B cell (primary cell): ENCODE measurements at regions not wholly inside any gene's neighbourhood (a gene's known extent, or its start where the extent isn't known, plus 50 kb on each side); places are given as distances from the start of the nearest gene placed in this dataset.

ENCODE experiments used
- ATAC-seq: fragments of 200-7000 bp; cut with Tn5 transposase; one replicate; pipeline ENCODE4 v1.10.0; 2021; ENCODE audit warnings: low read depth, mild to moderate bottlenecking, moderate number of reproducible peaks, moderate library complexity
- CTCF ChIA-PET: fragments of 350-600 bp; sonication (Branson Sonifier 250); formaldehyde crosslinking; loops from one replicate; lab custom pipeline; 2021; ENCODE audit warnings: antibody characterized with exemption, inconsistent platforms; lab: Charles Lee
- POLR2A ChIA-PET: fragments of 350-600 bp; sonication (Branson Sonifier 250); formaldehyde crosslinking; loops from one replicate; lab custom pipeline; 2021; ENCODE audit warnings: antibody characterized with exemption; lab: Charles Lee
- DNase-seq: peaks from one replicate; pipeline ENCODE4 v3.0.0; 2013
- H2AFZ ChIP-seq: 2 replicates; pipeline ENCODE4 v1.6.1; 2012; ENCODE audit warnings: mild to moderate bottlenecking, low read depth, low read length; ENCODE audit not compliant: insufficient read depth, poor library complexity, severe bottlenecking
- H3K27ac ChIP-seq, 2 donors: 1 replicate in 1 of 2; 2 replicates in 1 of 2; pipeline ENCODE4 v1.5.1; 2012 to 2013; ENCODE audit warnings: low read length in 2 of 2, mild to moderate bottlenecking in 2 of 2, moderate library complexity in 1 of 2
- H3K27me3 ChIP-seq, 4 experiments: fragments of 200-600 bp in 1 of 4; sonication (generic) in 1 of 4; replicated peaks in 1 of 4; 1 replicate in 2 of 4; 2 replicates in 2 of 4; pipeline versions ENCODE4 v1.6.1 to v1.7.0; 2013 to 2016; ENCODE audit warnings: low read length in 3 of 4, mild to moderate bottlenecking in 2 of 4, mixed read lengths in 1 of 4, moderate library complexity in 1 of 4; ENCODE audit not compliant: insufficient read depth in 4 of 4, control insufficient read depth in 3 of 4; ENCODE audit errors: control extremely low read depth in 1 of 4
- H3K36me3 ChIP-seq, 2 experiments: replicated peaks in 1 of 2; 1 replicate in 1 of 2; 2 replicates in 1 of 2; pipeline versions ENCODE4 v1.6.1 to v1.7.1; 2013; ENCODE audit warnings: low read length in 1 of 2; ENCODE audit not compliant: insufficient read depth in 2 of 2, control insufficient read depth in 1 of 2; ENCODE audit errors: control extremely low read depth in 1 of 2, extremely low read depth in 1 of 2
- H3K4me1 ChIP-seq, 2 donors: fragments of 200-600 bp in 1 of 2; sonication (generic) in 1 of 2; 1 replicate in 1 of 2; 2 replicates in 1 of 2; pipeline versions ENCODE4 v1.5.1 to v1.6.1; 2013 to 2017; ENCODE audit warnings: low read length in 2 of 2; ENCODE audit not compliant: control insufficient read depth in 2 of 2, insufficient read depth in 2 of 2
- H3K4me2 ChIP-seq: replicated peaks from 2 replicates; pipeline ENCODE3; 2012; ENCODE audit warnings: mild to moderate bottlenecking, low read depth, low read length; ENCODE audit not compliant: poor library complexity, severe bottlenecking
- H3K4me3 ChIP-seq, 5 experiments: fragments of 200-600 bp in 1 of 5; sonication (generic) in 1 of 5; 1 replicate in 3 of 5; 2 replicates in 2 of 5; pipeline versions ENCODE4 v1.5.1 to v1.7.0; 2011 to 2016; ENCODE audit warnings: low read length in 4 of 5, mild to moderate bottlenecking in 4 of 5, low read depth in 2 of 5, control low read depth in 1 of 5, moderate library complexity in 1 of 5; ENCODE audit not compliant: insufficient read depth in 1 of 5; ENCODE audit errors: control extremely low read depth in 1 of 5, extremely low read depth in 1 of 5
- H3K79me2 ChIP-seq: fragments of 200-600 bp; sonication (generic); one replicate; pipeline ENCODE4 v1.6.0; 2016; ENCODE audit warnings: low read length; ENCODE audit not compliant: control insufficient read depth, insufficient read depth
- H3K9ac ChIP-seq: fragments of 200-600 bp; sonication (generic); 2 replicates; pipeline ENCODE4 v1.6.1; 2017; ENCODE audit warnings: mild to moderate bottlenecking, low read length, moderate library complexity
- H3K9me3 ChIP-seq, 3 donors: one replicate each; pipeline versions ENCODE4 v1.6.1 to v1.7.1; 2013; ENCODE audit warnings: low read length in 2 of 3; ENCODE audit not compliant: control insufficient read depth in 2 of 3, insufficient read depth in 1 of 3; ENCODE audit errors: control extremely low read depth in 1 of 3
- H4K20me1 ChIP-seq: 2 replicates; pipeline ENCODE4 v1.6.0; 2012; ENCODE audit warnings: mild to moderate bottlenecking, low read length; ENCODE audit not compliant: insufficient read depth, control insufficient read depth, poor library complexity, severe bottlenecking
- H3K27ac Mint-ChIP-seq: one replicate; pipeline ENCODE4 v1.8.0; 2021; ENCODE audit warnings: mixed read lengths
- H3K27me3 Mint-ChIP-seq: one replicate; pipeline ENCODE4 v1.8.0; 2021; ENCODE audit warnings: mixed read lengths
- H3K4me1 Mint-ChIP-seq: one replicate; pipeline ENCODE4 v1.8.0; 2021; ENCODE audit warnings: mixed read lengths
- H3K4me3 Mint-ChIP-seq: one replicate; pipeline ENCODE4 v1.8.0; 2021; ENCODE audit warnings: mixed read lengths
- H3K9me3 Mint-ChIP-seq: one replicate; pipeline ENCODE4 v1.8.0; 2022; ENCODE audit warnings: mixed read lengths; ENCODE audit not compliant: insufficient read depth
- EZH2 ChIP-seq: IDR thresholded peaks from 2 replicates; pipeline ENCODE4 v1.6.1; 2012; ENCODE audit warnings: borderline replicate concordance, low read depth, mild to moderate bottlenecking, moderate library complexity, low read length; ENCODE audit not compliant: insufficient read depth, poor library complexity, severe bottlenecking
- WGBS: methylation state at CpG from one replicate; pipeline ENCODE4 v1.1.5; 2013; ENCODE audit warnings: missing lambda C conversion rate; ENCODE audit not compliant: insufficient coverage; 5-methylcytosine and 5-hydroxymethylcytosine counted together
- intact Hi-C: fragments of 100-400 bp; cut with micrococcal nuclease; formaldehyde crosslinking; loops from one replicate; pipeline ENCODE4 v1.10.0; 2022
- TF ChIP-seq, protein P1 (sequence below): fragments of 200-600 bp; IDR thresholded peaks from one replicate; pipeline ENCODE4 v1.8.0; 2022; ENCODE audit warnings: antibody characterized with exemption, mild to moderate bottlenecking

GRCh38 chr13:26983543-26984320 lies 187.9 kb downstream of the USP12 start:
- H3K79me2 ChIP-seq, result no peaks in the 10 kb centered on the region
- ATAC-seq (no peak), DNase-seq (no peak)
- no peak overlapping the region for H3K4me2 ChIP-seq
- WGBS, result 62% methylated on average over 5 of the region's 12 CpGs
- no peaks in the 10 kb centered on the region for H3K36me3 ChIP-seq
- TF ChIP-seq, protein P1, sequence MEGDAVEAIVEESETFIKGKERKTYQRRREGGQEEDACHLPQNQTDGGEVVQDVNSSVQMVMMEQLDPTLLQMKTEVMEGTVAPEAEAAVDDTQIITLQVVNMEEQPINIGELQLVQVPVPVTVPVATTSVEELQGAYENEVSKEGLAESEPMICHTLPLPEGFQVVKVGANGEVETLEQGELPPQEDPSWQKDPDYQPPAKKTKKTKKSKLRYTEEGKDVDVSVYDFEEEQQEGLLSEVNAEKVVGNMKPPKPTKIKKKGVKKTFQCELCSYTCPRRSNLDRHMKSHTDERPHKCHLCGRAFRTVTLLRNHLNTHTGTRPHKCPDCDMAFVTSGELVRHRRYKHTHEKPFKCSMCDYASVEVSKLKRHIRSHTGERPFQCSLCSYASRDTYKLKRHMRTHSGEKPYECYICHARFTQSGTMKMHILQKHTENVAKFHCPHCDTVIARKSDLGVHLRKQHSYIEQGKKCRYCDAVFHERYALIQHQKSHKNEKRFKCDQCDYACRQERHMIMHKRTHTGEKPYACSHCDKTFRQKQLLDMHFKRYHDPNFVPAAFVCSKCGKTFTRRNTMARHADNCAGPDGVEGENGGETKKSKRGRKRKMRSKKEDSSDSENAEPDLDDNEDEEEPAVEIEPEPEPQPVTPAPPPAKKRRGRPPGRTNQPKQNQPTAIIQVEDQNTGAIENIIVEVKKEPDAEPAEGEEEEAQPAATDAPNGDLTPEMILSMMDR, result no peak
- TF ChIP-seq EZH2, result no peak
- H2AFZ ChIP-seq, result peak overlapping the region; percentile 55
- H3K4me1 ChIP-seq, result peaks cover 0 to 5% of the 10 kb centered on the region in 2 donors
- no peak overlapping the region for H3K9ac ChIP-seq
- Mint-ChIP-seq H3K4me3 (no peak overlapping the region), H3K9me3 (no peaks in the 10 kb centered on the region), H3K27ac (no peak overlapping the region), H3K27me3 (peaks cover 6% of the 10 kb centered on the region), H3K4me1 (peaks cover 4% of the 10 kb centered on the region)
- no peaks in the 10 kb centered on the region for H3K9me3 ChIP-seq
- no peak overlapping the region for H3K27ac ChIP-seq
- peaks cover 0 to 10% (median 0%) of the 10 kb centered on the region in 4 experiments for H3K27me3 ChIP-seq
- H3K4me3 ChIP-seq, result no peak overlapping the region
- H4K20me1 ChIP-seq, result no peaks in the 10 kb centered on the region
- ChIA-PET CTCF (interaction anchor here (0.9 to 11.9 kb wide), 8 partner anchors 14 to 1000 kb away, joined by 3 to 323 read pairs (median 24); no protein-coding TSS in a partner anchor), POLR2A (no interaction called here)
- intact Hi-C loops, result loop anchor here (10.0 kb wide), 1 partner anchor 641 kb away; the partner anchor contains the start of genes LNX2 and POLR1D
